CD14-positive monocyte (primary cell): ENCODE measurements at regions not wholly inside any gene's neighbourhood (a gene's known extent, or its start where the extent isn't known, plus 50 kb on each side); places are given as distances from the start of the nearest gene placed in this dataset.

Experiments
- DNase-seq, 3 donors: peaks; one replicate each; pipeline ENCODE4 v3.0.0-alpha.2; 2011 to 2022
- H2AFZ ChIP-seq: 2 replicates; pipeline ENCODE4 v1.6.0; 2012; ENCODE audit warnings: mild to moderate bottlenecking, low read depth, low read length, inconsistent platforms; ENCODE audit not compliant: insufficient read depth, poor library complexity, severe bottlenecking
- H3K27ac ChIP-seq, 2 donors: 1 replicate in 1 of 2; 2 replicates in 1 of 2; pipeline ENCODE4 v1.5.1; 2012 to 2013; ENCODE audit warnings: low read length in 2 of 2, control low read depth in 1 of 2, inconsistent platforms in 1 of 2, low read depth in 1 of 2, mild to moderate bottlenecking in 1 of 2
- H3K27me3 ChIP-seq, 2 donors: one replicate each; pipeline versions ENCODE4 v1.6.0 to v1.6.1; 2011 to 2013; ENCODE audit warnings: low read length in 2 of 2; ENCODE audit not compliant: control insufficient read depth in 2 of 2, insufficient read depth in 2 of 2
- H3K36me3 ChIP-seq, 2 donors: replicated peaks in 1 of 2; 1 replicate in 1 of 2; 2 replicates in 1 of 2; pipeline versions ENCODE4 v1.5.1 to v1.6.1; 2012 to 2013; ENCODE audit warnings: low read length in 2 of 2, control low read depth in 1 of 2, inconsistent platforms in 1 of 2, mild to moderate bottlenecking in 1 of 2; ENCODE audit not compliant: insufficient read depth in 2 of 2, control insufficient read depth in 1 of 2
- H3K4me1 ChIP-seq, 2 donors: 1 replicate in 1 of 2; 2 replicates in 1 of 2; pipeline versions ENCODE4 v1.5.1 to v1.6.1; 2012 to 2013; ENCODE audit warnings: low read length in 2 of 2, control low read depth in 1 of 2, inconsistent platforms in 1 of 2, mild to moderate bottlenecking in 1 of 2, moderate library complexity in 1 of 2; ENCODE audit not compliant: insufficient read depth in 2 of 2, control insufficient read depth in 1 of 2
- H3K4me2 ChIP-seq: replicated peaks from 2 replicates; pipeline ENCODE3; 2012; ENCODE audit warnings: low read length, moderate library complexity, mild to moderate bottlenecking; ENCODE audit not compliant: poor library complexity, severe bottlenecking; ENCODE audit errors: extremely low read depth
- H3K4me3 ChIP-seq, 3 experiments: fragments of 200-600 bp in 1 of 3; sonication (generic) in 1 of 3; replicated peaks in 1 of 3; 1 replicate in 2 of 3; 2 replicates in 1 of 3; pipeline ENCODE4 v1.5.1; 2011 to 2013; ENCODE audit warnings: low read length in 3 of 3, mild to moderate bottlenecking in 3 of 3, control low read depth in 2 of 3, low read depth in 2 of 3, inconsistent platforms in 1 of 3, moderate library complexity in 1 of 3
- H3K79me2 ChIP-seq: 2 replicates; pipeline ENCODE4 v1.6.0; 2012; ENCODE audit warnings: mild to moderate bottlenecking, control low read depth, inconsistent platforms, low read length, moderate library complexity; ENCODE audit not compliant: insufficient read depth
- H3K9ac ChIP-seq: 2 replicates; pipeline ENCODE4 v1.6.0; 2017; ENCODE audit warnings: low read length, mild to moderate bottlenecking; ENCODE audit not compliant: insufficient read depth, poor library complexity, severe bottlenecking
- H3K9me3 ChIP-seq, 2 donors: replicated peaks in 1 of 2; 1 replicate in 1 of 2; 2 replicates in 1 of 2; pipeline versions ENCODE4 v1.5.1 to v1.6.1; 2012 to 2013; ENCODE audit warnings: low read length in 2 of 2, control low read depth in 1 of 2; ENCODE audit not compliant: control insufficient read depth in 1 of 2, insufficient read depth in 1 of 2
- H4K20me1 ChIP-seq: 2 replicates; pipeline ENCODE4 v1.6.0; 2012; ENCODE audit warnings: mild to moderate bottlenecking, low read length, control low read depth, moderate library complexity; ENCODE audit not compliant: insufficient read depth
- H3K27ac Mint-ChIP-seq, 7 donors: one replicate each; pipeline ENCODE4 v1.8.0; 2020; ENCODE audit warnings: mild to moderate bottlenecking in 7 of 7, mixed read lengths in 7 of 7, moderate library complexity in 6 of 7, inconsistent platforms in 2 of 7
- H3K27me3 Mint-ChIP-seq, 3 donors: one replicate each; pipeline ENCODE4 v1.8.0; 2021 to 2022; ENCODE audit warnings: low read depth in 3 of 3, mild to moderate bottlenecking in 3 of 3, mixed read lengths in 3 of 3, moderate library complexity in 3 of 3, inconsistent platforms in 1 of 3
- H3K36me3 Mint-ChIP-seq, 2 donors: one replicate each; pipeline ENCODE4 v1.8.0; 2020; ENCODE audit warnings: mixed read lengths in 2 of 2, inconsistent platforms in 1 of 2, mild to moderate bottlenecking in 1 of 2
- H3K4me1 Mint-ChIP-seq: one replicate; pipeline ENCODE4 v1.8.0; 2020; ENCODE audit warnings: mild to moderate bottlenecking, mixed read lengths
- H3K4me3 Mint-ChIP-seq, 2 donors: one replicate each; pipeline ENCODE4 v1.8.0; 2020; ENCODE audit warnings: mild to moderate bottlenecking in 2 of 2, mixed read lengths in 2 of 2, moderate library complexity in 1 of 2
- H3K9me3 Mint-ChIP-seq, 7 donors: one replicate each; pipeline ENCODE4 v1.8.0; 2020 to 2022; ENCODE audit warnings: mixed read lengths in 7 of 7, mild to moderate bottlenecking in 6 of 7, moderate library complexity in 6 of 7, inconsistent platforms in 2 of 7
- CTCF ChIP-seq: fragments of 200-600 bp; IDR thresholded peaks from one replicate; pipeline ENCODE4 v1.8.0; 2022; ENCODE audit warnings: antibody characterized with exemption, mild to moderate bottlenecking
- WGBS: methylation state at CpG from one replicate; pipeline ENCODE4 v1.1.5; 2013; ENCODE audit warnings: missing lambda C conversion rate; ENCODE audit not compliant: insufficient coverage; 5-methylcytosine and 5-hydroxymethylcytosine counted together
- intact Hi-C, 2 donors: fragments of 100-400 bp; cut with micrococcal nuclease; formaldehyde crosslinking; loops; one replicate each; pipeline versions ENCODE4 v1.15.0 to v1.15.1; 2023

- Histone ChIP-seq H3K9me3 (peaks cover 0 to 4% of the 10 kb centered on the region in 2 donors), H3K9ac (no peak overlapping the region), H3K4me2 (no peak overlapping the region), H4K20me1 (no peaks in the 10 kb centered on the region), H3K4me3 (no peak overlapping the region), H2AFZ (no peak overlapping the region), H3K4me1 (no peaks in the 10 kb centered on the region), H3K27me3 (no peaks in the 10 kb centered on the region), H3K36me3 (no peaks in the 10 kb centered on the region), H3K79me2 (no peaks in the 10 kb centered on the region), H3K27ac (no peak overlapping the region)
- intact Hi-C loops: no loop called here
- peaks cover 0 to 5% (median 0%) of the 10 kb centered on the region in 7 donors for H3K9me3 Mint-ChIP-seq
- H3K27ac Mint-ChIP-seq: peak overlapping the region in 1 of 7 donors; percentile 24
- 89% methylated on average over 7 of the region's 7 CpGs for WGBS
- H3K36me3 Mint-ChIP-seq: no peaks in the 10 kb centered on the region
- H3K27me3 Mint-ChIP-seq: no peaks in the 10 kb centered on the region
- DNase-seq: no peak
- no peak overlapping the region for H3K4me3 Mint-ChIP-seq
- no peak for TF ChIP-seq CTCF
- H3K4me1 Mint-ChIP-seq: no peaks in the 10 kb centered on the region
Measured at GRCh38 chr5:102018279-102018678, 277.8 kb downstream of the SLCO4C1 start.

- Histone ChIP-seq H3K4me3 (no peak overlapping the region), H3K79me2 (no peaks in the 10 kb centered on the region), H3K27me3 (no peaks in the 10 kb centered on the region), H3K36me3 (no peaks in the 10 kb centered on the region), H3K4me2 (no peak overlapping the region), H3K4me1 (no peaks in the 10 kb centered on the region), H2AFZ (no peak overlapping the region), H3K9ac (no peak overlapping the region), H3K9me3 (peaks cover 0 to 4% of the 10 kb centered on the region in 2 donors), H3K27ac (no peak overlapping the region), H4K20me1 (no peaks in the 10 kb centered on the region)
- Mint-ChIP-seq H3K36me3 (no peaks in the 10 kb centered on the region), H3K9me3 (peaks cover 0 to 2% (median 0%) of the 10 kb centered on the region in 7 donors), H3K27me3 (peaks cover 0 to 1% (median 0%) of the 10 kb centered on the region in 3 donors), H3K4me1 (no peaks in the 10 kb centered on the region), H3K4me3 (no peak overlapping the region), H3K27ac (no peak overlapping the region)
- no peak for DNase-seq
- TF ChIP-seq CTCF: no peak
- intact Hi-C loops: no loop called here
- 100% methylated on average over 1 of the region's 1 CpG for WGBS
Measured at GRCh38 chr5:102014371-102014770, 281.7 kb downstream of the SLCO4C1 start.
